GM19023 (cell line): ENCODE measurements at regions not wholly inside any gene's neighbourhood (a gene's known extent, or its start where the extent isn't known, plus 50 kb on each side); places are given as distances from the start of the nearest gene placed in this dataset.
"Not testable (repeated sequence)": the region's sequence is repeated elsewhere in the genome, so short reads cannot be mapped to it uniquely, and the experiment has no call there.

ENCODE experiments used
- ATAC-seq: cut with Tn5 transposase; IDR thresholded peaks from one replicate; pipeline ENCODE4 v1.9.1; 2021; ENCODE audit warnings: mild to moderate bottlenecking, moderate library complexity; ENCODE audit not compliant: unreplicated experiment

GRCh38 chr2:53381271-53381670 lies 386.3 kb upstream of the CHAC2 start:
- no peak for ATAC-seq

DNA sequence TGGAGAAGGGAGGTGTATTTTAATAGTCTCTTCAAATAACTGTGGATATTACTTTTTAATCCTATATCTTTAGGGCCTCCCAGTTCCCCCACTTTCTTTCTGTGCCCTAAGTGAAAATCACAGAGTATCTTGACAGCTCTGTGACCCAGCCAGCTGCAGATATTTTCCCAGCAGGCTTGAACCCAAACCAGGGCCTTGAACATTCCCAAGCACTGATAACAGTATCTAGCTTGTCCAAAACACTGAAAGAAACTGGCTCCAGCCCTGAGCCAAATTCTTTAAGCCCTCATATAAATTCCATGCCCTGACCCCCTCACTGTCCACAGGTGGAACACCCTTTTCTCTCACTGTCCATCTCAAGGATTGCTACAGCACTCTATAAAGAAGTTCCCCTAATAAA lies 388.1 kb upstream of the CHAC2 start:
- ATAC-seq = no peak

DNA sequence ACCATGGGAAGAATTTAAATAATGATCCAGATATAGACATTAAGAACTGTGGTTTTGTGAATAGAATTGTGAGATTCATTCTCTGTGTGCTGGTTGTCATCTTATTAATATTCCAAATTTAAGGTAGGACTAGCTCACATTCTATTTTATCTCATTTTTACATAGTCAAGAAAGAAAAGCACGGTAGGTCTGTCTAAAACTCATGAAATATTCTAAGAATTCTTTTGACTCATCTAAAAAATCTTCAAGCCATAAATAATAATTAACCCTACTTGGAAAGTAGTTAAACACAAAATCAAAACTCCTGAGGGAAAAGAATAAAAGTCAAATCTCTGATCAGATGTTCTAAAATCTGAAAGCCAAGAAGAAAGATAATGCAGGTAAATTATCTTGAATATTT lies 388.8 kb upstream of the CHAC2 start:
- ATAC-seq = no peak

DNA sequence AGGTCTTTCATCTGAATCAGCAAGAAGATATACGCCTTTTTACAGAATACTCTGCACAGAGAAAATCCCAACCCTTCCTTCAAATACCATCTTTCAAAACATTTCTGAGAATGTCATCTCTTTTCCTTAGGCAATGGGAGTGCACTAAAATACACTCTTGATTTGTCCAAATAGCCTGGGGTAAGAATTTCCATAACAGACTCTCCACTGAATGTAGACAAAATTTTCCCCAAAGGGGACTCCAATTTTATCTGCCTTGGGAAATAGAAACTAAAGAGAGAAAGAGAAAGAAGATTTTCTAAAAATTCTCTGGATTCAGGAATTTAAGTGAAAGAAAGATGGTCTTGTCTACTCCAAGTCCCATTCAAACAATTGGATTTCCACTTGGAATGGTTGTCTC lies 394.5 kb upstream of the CHAC2 start:
- ATAC-seq = no peak

DNA sequence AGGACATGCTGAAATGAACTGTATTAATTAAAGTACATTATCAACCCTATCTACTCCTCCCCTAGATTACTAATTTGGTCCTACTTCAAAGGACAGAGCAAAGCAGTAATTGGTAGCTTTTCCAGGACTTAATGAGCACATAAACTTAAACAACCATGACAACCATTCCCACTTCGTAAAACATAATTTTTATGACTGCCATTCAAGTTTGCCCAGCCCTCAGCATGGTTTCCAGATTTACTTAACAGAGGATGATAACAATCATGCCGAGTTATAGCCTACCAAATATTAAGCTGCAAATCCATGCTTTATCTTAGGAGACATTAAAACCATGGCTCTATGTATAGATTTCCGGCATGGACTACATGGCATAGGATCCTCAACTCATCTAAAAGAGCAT lies 401.1 kb upstream of the CHAC2 start:
- ATAC-seq = no peak

DNA sequence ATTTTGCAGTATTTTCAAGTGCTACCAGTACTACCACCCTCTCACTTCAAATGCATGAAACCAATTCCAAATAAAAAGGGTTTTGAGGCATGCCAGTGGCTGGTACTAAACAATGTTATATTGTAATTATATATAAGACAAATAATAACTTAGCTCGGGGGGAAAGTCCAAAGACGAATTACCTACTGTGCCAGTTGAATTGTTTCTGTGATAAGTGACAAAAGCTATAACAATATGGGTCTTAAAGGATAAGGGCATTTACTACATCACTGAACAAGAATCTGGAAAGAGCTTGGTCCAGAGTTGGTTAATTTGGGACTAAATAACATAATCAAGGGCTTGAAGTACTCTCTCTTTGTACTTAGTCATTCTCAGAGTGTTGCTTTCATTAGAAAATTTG lies 404.7 kb upstream of the CHAC2 start:
- no peak for ATAC-seq

GRCh38 chr2:53356291-53356905 lies 411.2 kb upstream of the CHAC2 start:
- ATAC-seq = no peak

- ATAC-seq = no peak
Measured at GRCh38 chr2:53353135-53354114, 414.2 kb upstream of the CHAC2 start.

DNA sequence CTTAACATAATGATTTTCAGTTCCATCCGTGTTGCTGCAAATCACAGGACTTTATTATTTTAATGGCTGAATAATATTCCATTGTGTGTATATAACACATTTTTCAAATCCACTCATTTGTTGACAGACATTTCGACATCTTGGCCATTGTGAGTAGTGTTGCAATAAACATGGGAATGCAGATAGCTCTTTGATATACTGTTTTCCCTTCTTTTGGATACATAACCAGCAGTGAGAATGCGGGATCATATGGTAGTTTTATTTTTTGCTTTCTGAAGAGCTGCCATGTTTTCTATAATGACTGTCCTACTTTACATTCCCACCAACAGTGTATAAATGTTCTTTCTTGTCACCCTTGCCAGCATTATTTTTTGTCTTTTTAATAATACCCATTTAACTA lies 420.3 kb upstream of the CHAC2 start:
- no peak for ATAC-seq

DNA sequence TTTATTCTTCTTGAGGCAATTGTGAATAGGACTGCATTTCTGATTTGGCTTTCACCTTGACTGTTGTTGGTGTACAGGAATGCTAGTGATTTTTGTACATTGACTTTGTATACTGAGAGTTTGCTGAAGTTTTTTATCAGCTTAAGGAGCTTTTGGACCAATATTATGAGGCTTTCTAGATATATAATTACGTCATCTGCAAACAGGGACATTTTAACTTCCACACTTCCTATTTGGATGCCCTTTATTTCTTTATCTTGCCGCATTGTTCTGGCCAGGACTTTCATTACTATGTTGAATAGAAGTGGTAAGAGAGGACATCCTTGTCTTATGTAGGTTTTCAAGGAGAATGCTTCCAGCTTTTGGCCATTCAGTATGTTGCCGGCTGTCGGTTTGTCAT lies 425.4 kb upstream of the CHAC2 start:
- ATAC-seq = no peak

- ATAC-seq = no peak
Measured at GRCh38 chr2:53334610-53335009, 433.0 kb upstream of the CHAC2 start.

DNA sequence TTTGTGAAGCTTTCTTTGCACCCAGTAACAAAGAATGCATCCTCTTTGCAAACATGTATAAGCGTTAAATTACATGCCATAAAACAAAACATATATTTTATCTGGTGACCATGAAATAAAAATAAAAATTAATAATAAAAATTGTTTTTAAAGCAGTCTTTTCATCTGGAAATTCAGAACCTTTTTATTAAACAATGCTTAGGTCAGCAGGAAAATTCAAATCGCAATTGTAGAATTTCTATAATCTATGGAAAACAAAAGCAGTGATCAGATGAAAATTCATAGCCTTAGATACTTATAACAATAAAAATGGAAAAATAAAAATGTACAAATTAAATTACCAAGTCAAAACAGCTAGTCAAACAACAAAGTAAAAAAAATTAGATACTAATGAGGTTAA lies 435.9 kb upstream of the CHAC2 start:
- no peak for ATAC-seq

DNA sequence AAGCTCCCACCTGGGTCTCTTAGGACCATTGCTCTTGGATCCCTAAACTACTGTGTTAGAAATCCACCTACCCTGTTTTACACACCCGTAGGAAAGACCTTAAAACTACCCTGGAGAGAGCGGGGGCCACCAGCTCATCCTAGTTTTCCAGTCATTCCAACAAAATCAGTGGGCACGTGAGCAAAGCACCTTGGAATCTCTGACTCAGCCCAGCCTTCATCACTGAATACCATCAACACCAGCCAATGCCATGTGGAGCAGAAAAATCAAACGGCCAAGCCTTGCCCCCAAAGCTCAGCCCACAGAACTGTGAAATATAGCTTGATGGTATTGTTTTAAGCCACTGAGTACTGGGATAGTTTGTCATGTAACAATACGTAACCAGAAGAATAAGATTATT lies 449.7 kb upstream of the CHAC2 start:
- no peak for ATAC-seq

GRCh38 chr2:53315149-53315548 lies 452.5 kb upstream of the CHAC2 start:
- no peak for ATAC-seq

DNA sequence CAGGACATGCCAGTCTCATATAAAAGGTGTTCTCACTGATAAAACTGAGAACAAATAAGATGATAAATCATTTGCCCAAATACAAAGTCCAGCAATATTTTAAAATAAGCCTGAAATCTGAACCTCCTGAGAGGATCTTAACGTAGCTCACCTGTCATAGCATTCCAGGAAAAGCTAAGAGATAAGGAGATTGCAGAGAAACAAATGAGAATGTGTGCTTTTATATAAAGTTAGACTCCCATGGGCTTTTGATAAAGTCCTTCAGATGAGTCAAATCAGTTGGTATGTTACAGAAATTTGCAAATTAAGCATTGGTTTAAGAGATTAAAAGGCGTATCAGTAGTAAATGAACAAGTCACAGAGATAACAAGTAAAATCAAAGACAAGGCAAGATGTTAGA lies 452.9 kb upstream of the CHAC2 start:
- ATAC-seq = no peak

GRCh38 chr2:53313644-53314043 lies 454.0 kb upstream of the CHAC2 start:
- ATAC-seq = not testable (repeated sequence)

- ATAC-seq = no peak
Measured at GRCh38 chr2:53312721-53313120, 454.9 kb upstream of the CHAC2 start.

DNA sequence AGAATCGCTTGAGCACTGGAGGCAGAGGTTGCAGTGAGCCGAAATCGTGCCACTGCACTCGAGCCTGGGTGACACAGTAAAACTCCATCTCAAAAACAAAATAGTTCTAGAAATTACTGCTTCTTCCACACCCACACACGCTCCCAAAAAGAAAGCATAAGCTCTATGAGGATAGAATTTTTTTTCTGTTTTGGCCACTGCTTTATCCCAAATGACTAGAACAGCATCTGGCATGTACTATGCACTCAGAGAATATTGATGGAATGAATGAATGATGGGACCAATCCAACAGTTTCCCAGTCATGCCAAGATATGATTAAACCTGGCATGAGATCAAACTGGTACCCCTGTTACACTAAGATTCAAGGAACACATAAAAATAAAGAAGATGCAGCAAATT lies 455.4 kb upstream of the CHAC2 start:
- ATAC-seq = no peak

DNA sequence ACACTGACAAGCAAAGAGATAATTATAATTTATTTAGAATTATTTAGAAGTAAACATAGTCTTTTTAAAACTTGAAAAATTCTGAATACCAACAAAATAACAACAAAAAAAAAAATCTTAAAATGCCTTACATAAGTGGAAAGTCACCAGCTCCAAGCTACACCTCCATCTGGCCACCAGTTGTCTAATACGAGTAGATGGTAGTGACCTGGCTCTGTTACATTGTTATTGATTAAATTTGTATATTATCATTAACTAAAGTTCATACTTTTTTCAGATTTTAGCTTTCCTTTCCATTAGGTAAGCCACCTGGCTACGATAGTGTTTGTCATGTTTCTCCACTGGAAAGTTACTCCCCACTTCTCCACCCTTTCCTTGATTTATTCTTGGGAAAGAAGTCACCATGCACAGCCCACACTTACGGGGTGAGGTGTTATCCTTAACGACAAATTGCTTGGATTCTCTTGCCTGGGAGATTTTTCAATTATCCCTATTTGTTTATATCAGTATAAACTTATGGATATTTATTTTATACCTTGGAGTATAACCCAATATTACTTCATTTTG lies 464.5 kb upstream of the CHAC2 start:
- no peak for ATAC-seq

- no peak for ATAC-seq
Measured at GRCh38 chr2:53302455-53302854, 465.1 kb upstream of the CHAC2 start.

- no peak for ATAC-seq
Measured at GRCh38 chr2:53289309-53290006, 478.1 kb upstream of the CHAC2 start.
